ENCODE measurements at regions not wholly inside any gene's neighbourhood (a gene's known extent, or its start where the extent isn't known, plus 50 kb on each side); places are given as distances from the start of the nearest gene placed in this dataset.

GRCh38 chr11:134485316-134485715, 73.3 kb upstream of the B3GAT1 start:
- no peak for TF ChIP-seq CTCF (IDR thresholded peaks at IDR 0.05)
- TF ChIP-seq IRF1 (CRISPR knock-in tag; IDR thresholded peaks at IDR 0.05): no peak
- TF ChIP-seq FOXJ3 (CRISPR knock-in tag; IDR thresholded peaks at IDR 0.05; ENCODE audit: borderline replicate concordance): no peak

Data from WTC11 (cell line).